H1 (cell line): ENCODE measurements at regions not wholly inside any gene's neighbourhood (a gene's known extent, or its start where the extent isn't known, plus 50 kb on each side); places are given as distances from the start of the nearest gene placed in this dataset.

Source experiments
- CTCF ChIA-PET: fragments of 300-600 bp; sonication (Branson Sonifier 250); formaldehyde crosslinking; loops from one replicate; lab custom pipeline; 2021; ENCODE audit not compliant: partially characterized antibody; lab: Charles Lee
- POLR2A ChIA-PET: fragments of 300-600 bp; sonication (Branson Sonifier 250); formaldehyde crosslinking; loops from one replicate; lab custom pipeline; 2021; ENCODE audit warnings: inconsistent platforms; ENCODE audit not compliant: partially characterized antibody; lab: Charles Lee
- DNase-seq, 2 experiments: peaks; one replicate each; pipeline versions ENCODE4 v3.0.0 to v3.0.0-alpha.2; 2010 to 2022; ENCODE audit warnings: low spot score in 2 of 2, low read depth in 1 of 2, mixed read lengths in 1 of 2
- FAIRE-seq: peaks from 2 replicates; lab custom pipeline; 2011; peaks lifted over from hg19 to GRCh38; lab: Jason Lieb, UNC
- H2AFZ ChIP-seq: 2 replicates; pipeline ENCODE4 v1.8.1; 2012; ENCODE audit warnings: low read length, inconsistent platforms
- H2AK5ac ChIP-seq: 2 replicates; pipeline ENCODE4 v1.6.1; 2013; ENCODE audit warnings: low read depth, low read length
- H2BK120ac ChIP-seq: replicated peaks from 2 replicates; pipeline ENCODE3; 2013; ENCODE audit warnings: low read depth, low read length, inconsistent platforms
- H2BK12ac ChIP-seq: 2 replicates; pipeline ENCODE4 v1.6.1; 2013; ENCODE audit warnings: low read depth, low read length
- H2BK15ac ChIP-seq: 2 replicates; pipeline ENCODE4 v1.6.1; 2013; ENCODE audit warnings: low read length
- H2BK20ac ChIP-seq: 2 replicates; pipeline ENCODE4 v1.6.1; 2013; ENCODE audit warnings: low read length
- H2BK5ac ChIP-seq: 2 replicates; pipeline ENCODE4 v1.6.1; 2013; ENCODE audit warnings: low read depth, low read length
- H3K14ac ChIP-seq: 2 replicates; pipeline ENCODE4 v1.6.1; 2013; ENCODE audit warnings: inconsistent platforms; ENCODE audit not compliant: insufficient read length
- H3K18ac ChIP-seq: 2 replicates; pipeline ENCODE4 v1.6.1; 2013; ENCODE audit warnings: low read length; ENCODE audit errors: extremely low read depth
- H3K23ac ChIP-seq: 2 replicates; pipeline ENCODE4 v1.6.1; 2013; ENCODE audit warnings: inconsistent platforms; ENCODE audit not compliant: insufficient read length
- H3K23me2 ChIP-seq: 2 replicates; pipeline ENCODE4 v1.6.1; 2013; ENCODE audit warnings: low read depth, low read length
- H3K27ac ChIP-seq: 2 replicates; pipeline ENCODE4 v1.6.1; 2011; ENCODE audit warnings: low read depth, low read length, inconsistent platforms
- H3K27me3 ChIP-seq, 4 experiments: replicated peaks in 1 of 4; 1 replicate in 1 of 4; 2 replicates in 3 of 4; pipeline versions ENCODE4 v1.6.1 to v1.8.1; 2011 to 2013; ENCODE audit warnings: low read length in 3 of 4, mild to moderate bottlenecking in 3 of 4, inconsistent platforms in 2 of 4, mixed read lengths in 2 of 4, moderate library complexity in 1 of 4; ENCODE audit not compliant: control insufficient read depth in 3 of 4, insufficient read depth in 3 of 4; ENCODE audit errors: extremely low read depth in 1 of 4
- H3K36me3 ChIP-seq, 4 experiments: 2 replicates each; pipeline versions ENCODE4 v1.6.1 to v1.8.1; 2011 to 2013; ENCODE audit warnings: mild to moderate bottlenecking in 4 of 4, low read length in 3 of 4, moderate library complexity in 2 of 4, control low read depth in 1 of 4, inconsistent platforms in 1 of 4; ENCODE audit not compliant: insufficient read depth in 4 of 4, control insufficient read depth in 2 of 4
- H3K4ac ChIP-seq: replicated peaks from 2 replicates; pipeline ENCODE3; 2013; ENCODE audit warnings: low read length, low read depth, mixed read lengths, inconsistent platforms; ENCODE audit not compliant: insufficient read length
- H3K4me1 ChIP-seq, 4 experiments: replicated peaks in 1 of 4; 1 replicate in 1 of 4; 2 replicates in 3 of 4; pipeline versions ENCODE4 v1.6.1 to v1.8.1; 2011 to 2013; ENCODE audit warnings: low read length in 3 of 4, inconsistent platforms in 2 of 4, mixed read lengths in 1 of 4; ENCODE audit not compliant: insufficient read depth in 4 of 4, control insufficient read depth in 3 of 4
- H3K4me2 ChIP-seq, 2 experiments: 2 replicates each; pipeline versions ENCODE4 v1.6.1 to v1.8.1; 2011 to 2013; ENCODE audit warnings: low read depth in 2 of 2, low read length in 2 of 2, control low read depth in 1 of 2, inconsistent platforms in 1 of 2, mild to moderate bottlenecking in 1 of 2; ENCODE audit not compliant: insufficient read depth in 1 of 2
- H3K4me3 ChIP-seq, 4 experiments: fragments of 200-600, 300-600 bp in 1 of 4; sonication (generic), shearing (Covaris generic), sonication (Bioruptor Twin) in 1 of 4; 2 replicates each; pipeline versions ENCODE4 v1.5.1 to v1.8.1; 2011 to 2016; ENCODE audit warnings: low read length in 4 of 4, low read depth in 3 of 4, control low read depth in 2 of 4, inconsistent platforms in 2 of 4, mild to moderate bottlenecking in 2 of 4, mixed read lengths in 1 of 4, moderate library complexity in 1 of 4; ENCODE audit not compliant: insufficient read depth in 2 of 4; ENCODE audit errors: extremely low read depth in 1 of 4
- H3K56ac ChIP-seq: replicated peaks from 2 replicates; pipeline ENCODE3; 2013; ENCODE audit warnings: low read depth, mild to moderate bottlenecking, mixed read lengths, low read length, inconsistent platforms; ENCODE audit not compliant: insufficient read length
- H3K79me1 ChIP-seq: 2 replicates; pipeline ENCODE4 v1.6.1; 2013; ENCODE audit warnings: low read depth, low read length, control low read depth
- H3K79me2 ChIP-seq, 2 experiments: 2 replicates each; pipeline versions ENCODE4 v1.6.1 to v1.8.1; 2012 to 2013; ENCODE audit warnings: low read length in 2 of 2, mild to moderate bottlenecking in 2 of 2, inconsistent platforms in 1 of 2; ENCODE audit not compliant: insufficient read depth in 2 of 2, control insufficient read depth in 1 of 2
- H3K9ac ChIP-seq, 4 experiments: replicated peaks in 1 of 4; 1 replicate in 1 of 4; 2 replicates in 3 of 4; pipeline versions ENCODE4 v1.6.1 to v1.8.1; 2011 to 2013; ENCODE audit warnings: low read depth in 3 of 4, low read length in 3 of 4, control low read depth in 2 of 4, mild to moderate bottlenecking in 2 of 4, moderate library complexity in 2 of 4, inconsistent platforms in 1 of 4; ENCODE audit errors: extremely low read depth in 1 of 4
- H3K9me3 ChIP-seq, 2 experiments: 2 replicates each; pipeline versions ENCODE4 v1.6.1 to v1.8.1; 2012 to 2013; ENCODE audit warnings: mild to moderate bottlenecking in 2 of 2, moderate library complexity in 2 of 2, control low read depth in 1 of 2, inconsistent platforms in 1 of 2, low read depth in 1 of 2, low read length in 1 of 2, mixed read lengths in 1 of 2; ENCODE audit not compliant: insufficient read depth in 2 of 2
- H4K20me1 ChIP-seq, 2 experiments: replicated peaks in 1 of 2; 2 replicates each; pipeline versions ENCODE3 to v1.8.1; 2011 to 2013; ENCODE audit warnings: inconsistent platforms in 2 of 2, low read length in 2 of 2, mild to moderate bottlenecking in 1 of 2; ENCODE audit not compliant: insufficient read depth in 2 of 2, control insufficient read depth in 1 of 2
- H4K5ac ChIP-seq: 2 replicates; pipeline ENCODE4 v1.6.1; 2013; ENCODE audit warnings: low read length, low read depth, mixed read lengths, inconsistent platforms; ENCODE audit not compliant: insufficient read length
- H4K8ac ChIP-seq: 2 replicates; pipeline ENCODE4 v1.8.0; 2013; ENCODE audit warnings: mild to moderate bottlenecking, moderate library complexity, low read length, inconsistent platforms; ENCODE audit not compliant: insufficient read depth; ENCODE audit errors: extremely low read depth
- H4K91ac ChIP-seq: replicated peaks from 2 replicates; pipeline ENCODE3; 2013; ENCODE audit warnings: low read length, mixed read lengths, inconsistent platforms; ENCODE audit not compliant: insufficient read length
- BRCA1 ChIP-seq: IDR thresholded peaks from 2 replicates; pipeline ENCODE4 v1.6.1; 2012; ENCODE audit warnings: low read depth, low read length, improper control_type of control experiment
- CEBPB ChIP-seq: IDR thresholded peaks from 2 replicates; pipeline ENCODE4 v1.6.1; 2012; ENCODE audit warnings: low read depth, low read length
- EGR1 ChIP-seq: IDR thresholded peaks from 2 replicates; pipeline ENCODE4 v1.6.1; 2011; ENCODE audit warnings: low read depth, low read length, borderline replicate concordance
- FOSL1 ChIP-seq: IDR thresholded peaks from 2 replicates; pipeline ENCODE4 v1.6.1; 2011; ENCODE audit warnings: mild to moderate bottlenecking, low read depth, low read length, moderate library complexity; ENCODE audit not compliant: insufficient read depth
- KDM5A ChIP-seq: fragments of 200-600 bp; IDR thresholded peaks from 2 replicates; pipeline ENCODE4 v1.7.1; 2012; ENCODE audit warnings: mild to moderate bottlenecking, low read length, inconsistent platforms, mixed read lengths
- MAX ChIP-seq: IDR thresholded peaks from 2 replicates; pipeline ENCODE4 v1.6.1; 2012; ENCODE audit warnings: inconsistent platforms
- POU5F1 ChIP-seq: IDR thresholded peaks from 2 replicates; pipeline ENCODE4 v1.6.1; 2011; ENCODE audit warnings: low read depth, mild to moderate bottlenecking, low read length, moderate library complexity
- RAD21 ChIP-seq, 2 experiments: IDR thresholded peaks in 1 of 2; conservative IDR thresholded peaks in 1 of 2; 2 replicates each; pipeline ENCODE4 v1.6.1; 2011; ENCODE audit warnings: low read depth in 2 of 2, low read length in 2 of 2, improper control_type of control experiment in 1 of 2, inconsistent platforms in 1 of 2, mild to moderate bottlenecking in 1 of 2, moderate library complexity in 1 of 2
- SIN3A ChIP-seq, 2 experiments: IDR thresholded peaks in 1 of 2; conservative IDR thresholded peaks in 1 of 2; 2 replicates each; pipeline ENCODE4 v1.6.1; 2011 to 2012; ENCODE audit warnings: low read length in 2 of 2, improper control_type of control experiment in 1 of 2, low read depth in 1 of 2, mild to moderate bottlenecking in 1 of 2
- SUZ12 ChIP-seq: fragments of 200-600 bp; sonication (generic); IDR thresholded peaks from 2 replicates; pipeline ENCODE4 v1.6.1; 2012; ENCODE audit warnings: mild to moderate bottlenecking, inconsistent platforms, low read length, moderate library complexity, mixed read lengths
- WGBS, 2 experiments: shearing (Covaris generic) in 1 of 2; methylation state at CpG; one replicate each; pipeline versions ENCODE4 v1.1.6 to v1.1.7; 2013 to 2015; ENCODE audit warnings: low lambda C conversion rate in 2 of 2, mixed read lengths in 2 of 2, inconsistent platforms in 1 of 2, low coverage in 1 of 2, missing lambda C conversion rate in 1 of 2; ENCODE audit not compliant: insufficient replicate concordance in 2 of 2, insufficient coverage in 1 of 2, insufficient read length in 1 of 2; ENCODE audit errors: extremely low coverage in 1 of 2, missing lambda C conversion rate in 1 of 2; 5-methylcytosine and 5-hydroxymethylcytosine counted together
- TF ChIP-seq, protein P1 (sequence below), 3 experiments: IDR thresholded peaks; 1 replicate in 2 of 3; 2 replicates in 1 of 3; pipeline versions ENCODE4 v1.5.1 to v1.6.1; 2011; ENCODE audit warnings: low read length in 3 of 3, mild to moderate bottlenecking in 3 of 3, inconsistent platforms in 2 of 3, low read depth in 1 of 3, moderate library complexity in 1 of 3; ENCODE audit not compliant: insufficient read depth in 1 of 3; ENCODE audit errors: control extremely low read depth in 1 of 3

GRCh38 chr10:78231939-78232338, 198.3 kb downstream of the RPS24 start:
- H3K14ac ChIP-seq, result no peak overlapping the region
- H3K56ac ChIP-seq, result no peak overlapping the region
- H3K27me3 ChIP-seq, result no peaks in the 10 kb centered on the region; a peak in 1 of 7 replicates
- no peak overlapping the region for H2BK5ac ChIP-seq
- H2BK20ac ChIP-seq, result no peak overlapping the region
- H3K4me1 ChIP-seq, result no peaks in the 10 kb centered on the region
- POLR2A ChIA-PET, result no interaction called here
- WGBS, 2 experiments, result 65% methylated on average over 4 of the region's 4 CpGs; no CpG with 5 or more reads in 1 of the 2 experiments
- H4K5ac ChIP-seq, result no peak overlapping the region
- H3K4me2 ChIP-seq, result no peak overlapping the region
- no peaks in the 10 kb centered on the region for H4K20me1 ChIP-seq
- H4K8ac ChIP-seq, result no peak overlapping the region
- no peak for TF ChIP-seq MAX
- no peak for TF ChIP-seq BRCA1
- no peak for TF ChIP-seq SUZ12
- no peak for TF ChIP-seq FOSL1
- no peak for TF ChIP-seq EGR1
- no peak for TF ChIP-seq SIN3A (conservative IDR thresholded peaks at IDR 0.05 in 1 of 2, IDR thresholded peaks at IDR 0.05 in 1 of 2; ENCODE audit: low read depth in 1 of 2, low read length in 2 of 2)
- TF ChIP-seq, protein P1, sequence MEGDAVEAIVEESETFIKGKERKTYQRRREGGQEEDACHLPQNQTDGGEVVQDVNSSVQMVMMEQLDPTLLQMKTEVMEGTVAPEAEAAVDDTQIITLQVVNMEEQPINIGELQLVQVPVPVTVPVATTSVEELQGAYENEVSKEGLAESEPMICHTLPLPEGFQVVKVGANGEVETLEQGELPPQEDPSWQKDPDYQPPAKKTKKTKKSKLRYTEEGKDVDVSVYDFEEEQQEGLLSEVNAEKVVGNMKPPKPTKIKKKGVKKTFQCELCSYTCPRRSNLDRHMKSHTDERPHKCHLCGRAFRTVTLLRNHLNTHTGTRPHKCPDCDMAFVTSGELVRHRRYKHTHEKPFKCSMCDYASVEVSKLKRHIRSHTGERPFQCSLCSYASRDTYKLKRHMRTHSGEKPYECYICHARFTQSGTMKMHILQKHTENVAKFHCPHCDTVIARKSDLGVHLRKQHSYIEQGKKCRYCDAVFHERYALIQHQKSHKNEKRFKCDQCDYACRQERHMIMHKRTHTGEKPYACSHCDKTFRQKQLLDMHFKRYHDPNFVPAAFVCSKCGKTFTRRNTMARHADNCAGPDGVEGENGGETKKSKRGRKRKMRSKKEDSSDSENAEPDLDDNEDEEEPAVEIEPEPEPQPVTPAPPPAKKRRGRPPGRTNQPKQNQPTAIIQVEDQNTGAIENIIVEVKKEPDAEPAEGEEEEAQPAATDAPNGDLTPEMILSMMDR (IDR thresholded peaks at IDR 0.05; ENCODE audit: control extremely low read depth in 1 of 3, insufficient read depth in 1 of 3, low read depth in 1 of 3, low read length in 3 of 3), result peak in 2 of 3 experiments; percentile 30 to 52; a peak in 2 of 4 replicates
- TF ChIP-seq RAD21 (IDR thresholded peaks at IDR 0.05 in 1 of 2, conservative IDR thresholded peaks at IDR 0.05 in 1 of 2; ENCODE audit: low read depth in 2 of 2, low read length in 2 of 2), result peak; percentile 44 to 65
- TF ChIP-seq KDM5A, result no peak
- no peak for TF ChIP-seq POU5F1
- peak; percentile 68 for TF ChIP-seq CEBPB
- no peak overlapping the region for H3K27ac ChIP-seq
- no peaks in the 10 kb centered on the region for H3K79me2 ChIP-seq
- no peak overlapping the region for H3K4me3 ChIP-seq
- no peak overlapping the region for H2BK12ac ChIP-seq
- H2AFZ ChIP-seq, result no peak overlapping the region
- CTCF ChIA-PET, result interaction anchor here (0.6 to 7.9 kb wide), 33 partner anchors 8 to 543 kb away, joined by 3 to 60 read pairs (median 4); no protein-coding TSS in a partner anchor
- no peak overlapping the region for H2BK120ac ChIP-seq
- H3K79me1 ChIP-seq, result no peaks in the 10 kb centered on the region
- no peak overlapping the region for H3K23ac ChIP-seq
- H3K18ac ChIP-seq, result no peak overlapping the region
- H4K91ac ChIP-seq, result no peak overlapping the region
- no peak overlapping the region for H2AK5ac ChIP-seq
- H3K36me3 ChIP-seq, result no peaks in the 10 kb centered on the region
- no peak for FAIRE-seq
- H3K4ac ChIP-seq, result no peak overlapping the region
- H3K9ac ChIP-seq, result no peak overlapping the region
- no peaks in the 10 kb centered on the region for H3K9me3 ChIP-seq
- no peak overlapping the region for H2BK15ac ChIP-seq
- no peak for DNase-seq
- H3K23me2 ChIP-seq, result peaks cover 7% of the 10 kb centered on the region; the same call in 1 of the 2 replicates
